GM18517 (cell line): ENCODE measurements at regions not wholly inside any gene's neighbourhood (a gene's known extent, or its start where the extent isn't known, plus 50 kb on each side); places are given as distances from the start of the nearest gene placed in this dataset.
"Not testable (repeated sequence)": the region's sequence is repeated elsewhere in the genome, so short reads cannot be mapped to it uniquely, and the experiment has no call there.

Source experiments
- ATAC-seq: cut with Tn5 transposase; IDR thresholded peaks from one replicate; pipeline ENCODE4 v1.9.1; 2021; ENCODE audit warnings: mild to moderate bottlenecking, moderate library complexity; ENCODE audit not compliant: unreplicated experiment

- no peak for ATAC-seq
Observed at GRCh38 chr6:122207794-122208193, 191.7 kb upstream of the HSF2 start.

- ATAC-seq = no peak
Observed at GRCh38 chr6:122214605-122215318, 184.7 kb upstream of the HSF2 start.

GRCh38 chr6:122220254-122220653 lies 179.2 kb upstream of the HSF2 start:
- no peak for ATAC-seq

- ATAC-seq = no peak
Observed at GRCh38 chr6:122222761-122223160, 176.7 kb upstream of the HSF2 start.

- no peak for ATAC-seq
Observed at GRCh38 chr6:122223251-122223650, 176.2 kb upstream of the HSF2 start.

GRCh38 chr6:122238861-122239260 lies 160.6 kb upstream of the HSF2 start:
- ATAC-seq = no peak

- no peak for ATAC-seq
Observed at GRCh38 chr6:122246906-122247658, 152.4 kb upstream of the HSF2 start.

GRCh38 chr6:122248001-122248669 lies 151.3 kb upstream of the HSF2 start:
- ATAC-seq = no peak

GRCh38 chr6:122248844-122249243 lies 150.6 kb upstream of the HSF2 start:
- no peak for ATAC-seq

GRCh38 chr6:122258839-122259238 lies 140.6 kb upstream of the HSF2 start:
- no peak for ATAC-seq

- ATAC-seq = no peak
Observed at GRCh38 chr6:122264557-122264956, 134.9 kb upstream of the HSF2 start.

- no peak for ATAC-seq
Observed at GRCh38 chr6:122265755-122266154, 133.7 kb upstream of the HSF2 start.

GRCh38 chr6:122268394-122268793 lies 131.1 kb upstream of the HSF2 start:
- ATAC-seq = no peak

GRCh38 chr6:122276637-122277036 lies 122.8 kb upstream of the HSF2 start:
- ATAC-seq = no peak

GRCh38 chr6:122280105-122281021 lies 119.1 kb upstream of the HSF2 start:
- ATAC-seq = not testable (repeated sequence)

GRCh38 chr6:122283884-122284283 lies 115.6 kb upstream of the HSF2 start:
- ATAC-seq = no peak

GRCh38 chr6:122284848-122285247 lies 114.6 kb upstream of the HSF2 start:
- ATAC-seq = no peak

- no peak for ATAC-seq
Observed at GRCh38 chr6:122285292-122285913, 114.0 kb upstream of the HSF2 start.

- no peak for ATAC-seq
Observed at GRCh38 chr6:122286512-122286911, 112.9 kb upstream of the HSF2 start.

GRCh38 chr6:122289762-122290539 lies 109.5 kb upstream of the HSF2 start:
- ATAC-seq = no peak
